ENCODE measurements at regions not wholly inside any gene's neighbourhood (a gene's known extent, or its start where the extent isn't known, plus 50 kb on each side); places are given as distances from the start of the nearest gene placed in this dataset.
"Not testable (repeated sequence)": the region's sequence is repeated elsewhere in the genome, so short reads cannot be mapped to it uniquely, and the experiment has no call there.

DNA sequence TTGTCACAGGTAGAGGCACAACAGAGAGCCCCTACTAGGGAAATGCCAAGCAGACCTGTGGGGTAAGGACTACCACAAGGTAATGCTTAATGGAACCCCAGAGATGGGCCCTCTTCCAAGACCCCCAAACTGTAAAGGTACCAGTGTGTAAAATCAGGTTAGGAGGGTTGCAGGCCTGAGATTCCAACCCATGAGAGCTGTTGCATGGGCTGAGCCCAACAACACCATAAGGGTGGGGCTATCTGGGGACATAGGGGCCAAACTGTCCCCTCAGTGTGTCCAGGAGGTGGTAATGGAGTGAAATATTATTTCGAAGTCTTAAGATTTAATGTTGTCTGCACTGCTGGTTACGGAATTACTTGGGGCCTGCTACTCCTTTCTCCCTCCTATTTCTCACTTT, 620.2 kb downstream of the ETNK1 start:
- DNase-seq = no peak

DNA sequence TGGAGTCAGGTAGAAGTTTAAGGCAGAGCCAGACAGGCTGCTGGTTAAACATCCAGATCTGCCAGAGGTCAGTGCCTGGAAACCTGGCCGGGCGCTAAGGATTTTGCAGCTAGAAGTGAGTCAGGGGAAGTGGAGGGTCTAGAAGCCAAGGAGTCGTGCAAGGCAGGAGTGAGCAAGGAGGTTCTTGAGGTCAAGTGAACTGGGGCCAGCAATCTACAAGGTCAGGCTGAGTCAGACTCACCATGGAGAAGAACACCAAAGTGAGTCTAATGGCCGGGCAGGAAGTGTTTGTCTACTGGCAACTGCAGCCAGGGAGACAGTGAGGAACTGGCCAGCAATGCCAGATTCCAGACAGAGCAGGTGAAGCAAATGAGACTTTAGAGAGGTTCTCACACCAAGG, 628.2 kb downstream of the ETNK1 start:
- DNase-seq = no peak

DNA sequence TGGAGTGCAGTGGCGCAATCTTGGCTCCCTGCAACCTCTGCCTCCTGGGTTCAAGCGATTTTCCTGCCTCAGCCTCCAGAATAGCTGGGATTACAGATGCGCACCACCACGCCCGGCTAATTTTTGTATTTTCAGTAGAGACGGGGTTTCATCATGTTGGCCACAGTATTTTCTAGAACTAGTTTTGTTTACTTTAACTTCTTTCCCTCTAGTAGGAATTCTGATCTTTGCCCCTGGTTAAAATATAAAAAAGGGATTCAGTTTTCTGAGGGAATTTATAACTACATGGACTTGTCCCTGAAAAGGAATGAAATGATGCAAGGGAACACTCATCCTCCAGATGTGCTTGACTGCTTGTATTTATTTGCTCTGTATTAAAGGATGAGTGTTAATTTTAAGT, 628.9 kb downstream of the ETNK1 start:
- DNase-seq = not testable (repeated sequence)

DNA sequence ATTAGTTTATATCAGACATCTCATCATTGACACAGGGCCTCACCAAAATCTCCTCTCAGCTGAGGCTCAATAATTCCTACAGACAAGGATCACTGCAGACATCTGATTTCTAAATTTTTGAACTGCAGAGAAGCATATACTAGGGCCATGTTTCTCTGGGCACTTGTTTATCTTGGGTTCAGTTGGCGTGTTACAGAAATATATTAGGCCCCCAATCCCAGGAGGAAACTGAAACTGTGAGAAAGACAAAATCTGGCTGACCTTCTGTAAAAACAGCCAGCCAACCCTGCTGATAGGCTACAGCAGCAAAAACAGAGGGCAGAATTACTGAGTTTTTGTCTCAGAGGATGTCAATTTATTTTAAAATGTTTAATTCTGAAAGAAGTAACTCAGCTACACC, 634.6 kb downstream of the ETNK1 start:
- DNase-seq = no peak

DNA sequence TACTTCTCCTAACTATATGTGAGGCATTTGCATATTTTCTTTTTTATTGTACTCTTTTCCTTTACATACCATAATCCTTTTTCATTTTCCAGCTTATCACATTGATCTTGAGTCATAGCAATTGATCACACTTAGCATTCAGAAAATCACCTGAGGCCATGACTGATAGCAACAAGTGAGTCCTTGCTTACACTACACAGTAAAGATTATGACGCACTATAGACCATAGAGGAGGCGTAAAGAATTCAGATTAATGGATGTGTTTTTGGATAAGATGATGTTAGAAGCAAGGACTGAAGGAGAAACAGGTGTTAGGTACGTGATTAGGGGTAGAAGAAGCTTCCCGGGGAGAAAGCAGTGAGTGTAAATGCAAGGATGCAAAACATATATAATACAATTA, 637.7 kb downstream of the ETNK1 start:
- DNase-seq = no peak

DNA sequence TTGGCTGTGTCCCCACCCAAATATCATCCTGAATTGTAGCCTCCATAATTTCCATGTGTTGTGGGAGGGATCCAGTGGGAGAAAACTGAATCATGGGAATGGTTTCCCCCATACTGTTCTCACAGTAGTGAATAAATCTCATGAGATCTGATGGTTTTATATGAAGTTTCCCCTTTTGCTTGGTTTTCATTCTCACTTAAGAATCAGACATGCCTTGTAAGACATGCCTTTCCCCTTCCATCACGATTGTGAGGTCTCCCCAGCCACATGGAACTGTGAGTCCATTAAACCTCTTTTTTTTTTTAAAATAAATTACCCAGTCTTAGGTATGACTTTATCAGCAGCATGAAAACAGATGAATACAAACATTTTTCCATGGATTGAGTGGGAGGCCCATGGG, 652.9 kb downstream of the ETNK1 start:
- DNase-seq = no peak

DNA sequence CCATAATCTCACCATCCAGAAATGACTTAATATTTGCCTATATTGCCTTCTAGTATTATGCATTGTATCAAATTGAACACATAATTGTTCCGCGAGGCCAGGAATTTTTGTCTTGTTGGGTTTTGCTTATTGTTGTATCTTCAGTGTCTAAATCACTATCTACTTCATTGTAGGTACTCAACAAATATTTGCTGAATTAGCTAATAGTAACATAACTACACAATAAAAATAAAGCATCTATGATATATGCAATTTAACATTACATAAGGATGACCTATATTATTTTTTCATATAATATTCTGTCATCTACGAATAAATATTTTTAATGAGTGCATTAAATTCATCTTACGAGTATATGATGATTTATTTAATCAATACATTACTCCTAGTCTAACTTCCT, 656.3 kb downstream of the ETNK1 start:
- DNase-seq = no peak

DNA sequence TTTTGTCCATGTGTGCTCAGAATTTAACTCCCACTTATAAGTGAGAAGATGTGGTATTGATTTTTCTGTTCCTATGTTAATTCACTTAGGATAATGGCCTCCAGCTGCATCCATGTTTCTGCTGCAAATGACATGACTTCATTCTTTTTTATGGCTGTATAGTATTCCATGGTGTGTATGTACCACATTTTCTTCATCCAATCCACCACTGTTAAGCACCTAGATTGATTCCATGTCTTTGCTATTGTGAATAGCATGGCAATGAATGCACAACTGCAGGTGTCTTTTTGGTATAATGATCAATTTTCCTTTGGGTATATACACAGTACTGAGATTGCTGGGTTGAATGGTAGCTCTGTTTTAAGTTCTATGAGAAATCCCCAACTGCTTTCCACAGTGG, 657.7 kb downstream of the ETNK1 start:
- no peak for DNase-seq

DNA sequence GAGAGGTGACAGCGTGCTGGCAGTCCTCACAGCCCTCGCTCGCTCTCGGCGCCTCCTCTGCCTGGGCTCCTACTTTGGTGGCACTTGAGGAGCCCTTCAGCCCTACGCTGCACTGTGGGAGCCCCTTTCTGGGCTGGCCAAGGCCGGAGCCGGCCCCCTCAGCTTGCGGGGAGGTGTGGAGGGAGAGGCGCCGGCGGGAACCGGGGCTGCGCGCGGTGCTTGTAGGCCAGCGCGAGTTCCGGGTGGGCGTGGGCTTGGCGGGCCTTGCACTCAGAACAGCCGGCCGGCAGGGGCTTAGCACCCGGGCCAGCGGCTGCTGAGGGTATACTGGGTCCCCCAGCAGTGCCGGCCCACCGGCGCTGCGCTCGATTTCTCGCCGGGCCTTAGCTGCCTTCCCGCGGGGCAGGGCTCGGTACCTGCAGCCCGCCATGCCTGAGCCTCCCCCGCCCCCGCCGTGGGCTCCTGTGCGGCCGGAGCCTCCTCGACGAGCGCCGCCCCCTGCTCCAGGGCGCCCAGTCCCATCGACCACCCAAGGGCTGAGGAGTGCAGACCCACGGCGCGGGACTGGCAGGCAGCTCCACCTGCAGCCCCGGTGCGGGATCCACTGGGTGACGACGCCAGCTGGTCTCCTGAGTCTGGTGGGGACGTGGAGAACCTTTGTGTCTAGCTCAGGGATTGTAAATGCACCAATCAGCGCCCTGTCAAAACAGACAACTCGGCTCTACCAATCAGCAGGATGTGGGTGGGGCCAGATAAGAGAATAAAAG, 661.0 kb downstream of the ETNK1 start:
- DNase-seq = not testable (repeated sequence)

DNA sequence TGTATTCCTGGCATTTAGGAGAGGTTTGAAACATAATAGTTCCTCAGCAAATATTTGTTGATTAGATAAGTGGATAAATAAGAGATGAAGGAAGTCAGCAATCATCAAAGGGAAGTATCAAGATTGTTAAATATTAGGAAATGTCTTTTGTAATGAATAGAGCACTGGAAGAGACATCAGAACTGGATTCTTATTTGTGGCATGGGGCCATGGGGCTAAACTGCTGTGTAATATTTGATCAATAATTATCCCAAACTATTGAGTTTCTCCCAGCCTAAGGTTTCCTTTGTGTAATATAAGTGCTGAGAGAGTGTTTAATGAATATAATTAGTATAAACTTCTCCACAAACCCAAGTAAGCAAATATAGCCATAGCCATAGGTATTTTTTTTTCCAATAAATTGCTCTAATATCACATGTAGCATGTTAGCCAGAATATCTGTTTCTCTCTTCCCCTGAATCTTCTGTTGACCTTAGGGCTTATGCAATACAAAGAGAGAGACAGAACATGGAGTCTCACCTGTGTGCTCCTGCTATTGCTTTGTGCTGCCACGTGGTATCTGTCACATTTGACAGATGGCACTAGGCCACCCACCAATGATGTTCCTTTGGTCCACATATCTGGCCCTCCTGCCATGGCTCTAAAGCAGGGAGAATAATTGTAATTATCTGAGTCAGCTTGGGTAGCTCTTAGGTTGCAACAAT, 658.7 kb downstream of the SOX5 start:
- DNase-seq = no peak

DNA sequence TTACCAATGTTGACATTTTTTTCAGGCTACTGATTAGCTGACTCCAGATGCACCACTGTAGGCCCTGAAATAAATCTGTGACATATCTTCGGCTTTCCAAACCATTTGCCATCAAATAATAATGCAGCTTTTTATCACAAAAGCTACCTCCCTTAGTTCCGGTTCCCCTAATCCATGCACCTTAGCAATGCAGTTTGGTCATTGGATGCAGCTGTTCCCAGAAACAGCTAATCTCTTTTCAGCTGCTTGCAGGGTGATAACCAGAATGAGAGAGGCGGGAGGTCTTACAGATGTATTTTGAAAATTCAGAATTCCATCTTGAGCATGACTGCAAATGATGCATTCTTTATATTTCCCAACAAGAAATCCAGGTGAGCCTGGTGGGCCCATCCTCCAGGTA, 646.2 kb downstream of the SOX5 start:
- DNase-seq = no peak

DNA sequence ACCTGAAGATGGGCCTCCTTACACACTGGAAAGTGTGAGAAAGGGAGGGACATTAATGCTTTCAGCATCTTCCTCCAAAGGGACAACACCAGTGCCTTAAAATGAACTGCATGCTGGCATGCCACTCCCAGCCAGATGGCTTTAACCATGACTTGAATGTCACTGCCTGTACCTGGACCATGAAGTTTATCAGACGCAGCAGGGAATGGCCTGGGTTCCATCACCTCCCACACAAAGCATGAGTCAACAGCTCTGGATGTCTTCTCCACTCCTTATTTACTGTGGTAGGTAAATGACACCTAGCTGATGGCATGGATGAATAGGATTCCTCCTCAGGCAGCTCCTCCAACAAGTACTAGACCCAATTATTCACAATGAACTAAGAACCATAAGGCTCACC, 645.6 kb downstream of the SOX5 start:
- no peak for DNase-seq

DNA sequence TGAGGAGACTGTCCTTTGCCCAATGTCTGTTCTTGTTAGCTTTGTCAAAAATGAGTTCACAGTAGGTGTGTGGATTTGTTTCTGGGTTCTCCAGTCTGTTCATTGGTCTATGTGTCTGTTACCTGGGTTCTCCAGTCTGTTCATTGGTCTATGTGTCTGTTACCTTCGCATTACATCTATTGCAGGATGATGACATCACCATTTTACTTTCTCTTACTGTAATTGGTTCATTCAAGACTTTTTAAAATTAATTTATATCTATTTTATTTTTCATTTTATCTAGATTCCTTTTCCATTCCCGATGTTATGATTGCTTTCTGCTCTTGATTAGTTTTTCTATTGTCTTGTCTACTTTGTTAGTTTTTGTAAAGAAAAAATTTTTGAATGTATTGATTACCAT, 615.5 kb downstream of the SOX5 start:
- DNase-seq = no peak

DNA sequence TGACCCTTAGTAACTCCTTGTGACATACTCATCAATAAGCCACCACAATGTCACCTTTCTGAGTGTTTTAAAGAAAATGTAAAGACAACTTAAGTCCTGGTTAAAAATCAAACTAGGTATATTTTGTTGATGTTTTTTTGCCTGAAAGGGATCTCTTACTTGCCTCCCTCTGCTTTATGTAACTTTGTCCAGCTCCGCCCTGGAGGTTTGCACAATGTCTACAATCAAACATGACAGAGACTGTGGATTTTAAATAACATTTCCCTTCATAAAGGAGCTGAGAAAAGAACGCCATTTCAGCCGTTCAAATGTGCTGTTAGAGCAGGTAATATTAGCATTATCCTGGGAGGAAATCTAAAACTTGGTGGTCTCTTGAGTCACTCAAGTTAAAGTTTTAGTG, 613.9 kb downstream of the SOX5 start:
- DNase-seq = no peak

DNA sequence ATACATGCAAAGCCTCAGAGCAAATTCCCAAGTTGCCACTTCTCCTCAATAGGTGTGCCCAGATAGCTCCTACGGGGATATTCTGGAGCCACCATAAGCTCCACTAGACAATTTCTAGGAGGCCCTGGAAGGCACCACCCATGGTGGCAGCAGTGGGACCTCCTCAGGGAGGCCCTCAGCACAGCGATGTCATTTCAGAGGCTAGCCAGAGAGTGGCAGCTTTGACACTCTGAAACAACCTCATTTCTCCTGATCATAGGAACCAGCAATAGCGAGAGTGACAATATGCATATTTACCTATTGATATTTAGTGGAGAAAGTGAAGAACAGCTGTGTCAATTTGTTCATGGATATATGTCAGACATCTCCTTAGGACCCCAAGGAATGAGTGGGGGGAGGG, 612.3 kb downstream of the SOX5 start:
- no peak for DNase-seq

DNA sequence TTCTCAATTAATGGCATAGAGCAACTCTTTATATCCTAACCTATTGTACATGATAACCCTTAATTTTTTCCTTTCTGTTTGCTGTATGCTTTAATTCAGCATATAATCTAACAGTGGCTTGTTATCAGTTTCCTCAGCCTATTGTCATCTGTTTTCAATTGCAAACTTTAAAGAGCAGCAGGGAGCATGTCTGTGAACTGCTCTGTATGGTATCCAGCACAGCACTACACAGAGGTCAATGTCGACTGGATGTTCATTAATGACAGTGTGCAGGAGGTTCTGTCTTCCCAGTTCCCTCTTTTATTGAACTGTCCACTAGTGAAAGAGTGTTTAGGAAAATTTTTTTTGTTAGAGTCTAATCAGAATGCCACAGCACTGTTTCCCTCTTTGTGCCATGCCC, 609.1 kb downstream of the SOX5 start:
- DNase-seq = no peak

DNA sequence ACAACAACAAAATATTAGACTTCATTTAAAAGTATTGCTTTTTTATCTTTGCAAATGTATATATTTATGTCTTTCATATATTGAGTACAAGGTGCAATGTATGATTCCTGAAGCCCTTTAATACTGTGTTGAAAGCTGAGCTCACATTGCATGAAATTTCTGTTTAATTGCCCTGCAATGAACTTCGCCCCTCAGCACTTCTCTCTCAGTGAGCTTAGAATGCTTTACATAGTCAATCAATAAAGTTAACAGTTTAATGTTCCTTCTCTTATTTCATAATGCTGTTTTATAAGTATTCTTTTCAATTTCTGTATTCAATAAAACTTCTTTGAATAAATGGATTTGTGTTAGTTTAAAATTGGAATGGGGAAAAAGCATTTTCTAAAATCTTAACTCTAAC, 607.1 kb downstream of the SOX5 start:
- no peak for DNase-seq

DNA sequence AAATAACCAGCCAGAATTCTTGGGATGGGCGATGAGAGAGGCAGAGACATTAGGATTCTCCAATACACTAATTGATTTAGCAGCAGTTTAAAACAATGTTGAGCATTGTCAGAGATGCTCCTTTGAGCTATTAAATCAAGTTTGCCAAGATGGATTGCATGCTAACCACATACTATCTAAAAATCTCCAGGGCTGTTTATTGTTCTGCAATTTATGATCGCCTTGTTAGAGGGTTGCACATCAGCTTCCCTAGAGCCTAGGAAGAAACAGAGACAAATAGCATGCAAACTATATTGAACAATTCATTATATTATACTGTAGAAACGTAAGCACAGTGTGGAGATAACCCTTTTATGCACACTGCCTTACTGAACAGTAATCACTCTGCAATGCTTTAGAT, 599.9 kb downstream of the SOX5 start:
- DNase-seq = no peak

DNA sequence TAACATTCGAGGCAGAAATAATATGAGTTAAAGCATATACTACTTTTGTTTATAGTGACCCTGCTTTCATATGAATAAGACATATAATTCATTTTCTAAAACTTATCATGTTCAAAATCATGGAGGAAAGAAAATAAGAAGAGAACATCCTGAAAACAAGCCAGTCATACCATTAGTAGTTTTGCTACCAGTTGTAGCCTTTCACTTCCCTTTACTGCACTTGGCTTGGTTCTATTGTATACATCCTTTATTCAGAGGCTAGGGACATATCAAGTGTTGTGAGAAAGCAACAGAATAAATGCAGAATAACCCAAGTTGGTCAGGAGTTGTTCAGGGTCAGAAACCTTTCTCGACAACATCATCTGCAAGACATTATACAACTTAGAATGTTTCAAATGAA, 598.7 kb downstream of the SOX5 start:
- DNase-seq = no peak

DNA sequence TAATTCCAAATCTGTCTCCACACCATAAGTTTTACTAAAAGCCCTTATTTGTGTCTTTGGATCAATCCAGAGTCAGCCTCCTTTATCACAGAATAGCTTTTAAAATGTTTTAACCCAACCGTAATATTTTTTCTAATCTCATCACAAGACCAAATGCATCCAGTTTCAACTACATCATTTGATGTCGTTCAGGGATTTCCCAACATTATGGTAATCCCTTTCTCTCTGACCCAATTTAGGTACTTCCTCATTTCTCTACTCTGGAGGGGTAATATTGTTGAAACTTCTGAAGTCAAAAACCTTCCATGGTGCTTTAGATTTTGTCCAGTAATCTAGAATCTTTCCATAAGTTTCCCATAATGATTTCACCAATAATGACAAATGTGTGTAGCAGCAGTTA, 596.8 kb downstream of the SOX5 start:
- no peak for DNase-seq

DNA sequence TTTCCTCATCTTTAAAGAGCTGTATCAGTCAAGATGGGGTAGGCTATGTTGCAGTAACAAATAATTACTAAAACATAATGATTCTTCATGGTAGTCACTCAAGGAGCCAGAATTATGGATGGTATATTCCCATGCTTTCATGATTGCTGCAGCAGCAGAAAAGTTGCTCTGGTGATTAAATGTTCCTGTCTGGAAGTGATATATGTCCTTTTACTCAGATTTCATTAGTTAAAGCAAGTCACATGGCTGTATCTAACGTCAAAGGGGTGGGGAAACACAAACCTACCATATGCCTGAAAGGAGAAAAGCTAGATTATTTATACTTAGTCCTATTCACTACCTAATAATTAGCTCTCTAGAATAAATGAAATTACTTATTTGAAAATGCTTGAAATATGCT, 594.7 kb downstream of the SOX5 start:
- no peak for DNase-seq

DNA sequence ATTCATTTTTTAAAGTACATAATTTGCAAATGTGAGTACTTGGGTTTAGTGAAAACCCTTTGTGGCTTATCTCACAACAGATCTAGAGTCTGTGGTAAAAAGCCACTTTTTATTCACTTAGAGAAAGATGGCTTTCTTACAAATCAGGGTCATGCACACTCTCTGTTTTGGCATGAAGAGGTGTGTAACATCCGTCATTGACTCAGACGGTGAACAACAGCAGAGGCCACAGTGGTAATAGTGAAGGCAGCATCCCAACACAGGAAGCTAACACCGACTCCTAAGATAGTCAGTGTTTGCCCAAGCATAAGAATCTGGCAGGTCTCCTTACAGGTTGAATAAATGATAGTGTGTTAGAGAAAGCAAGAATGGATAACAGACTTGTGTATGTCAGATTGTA, 593.0 kb downstream of the SOX5 start:
- DNase-seq = no peak

DNA sequence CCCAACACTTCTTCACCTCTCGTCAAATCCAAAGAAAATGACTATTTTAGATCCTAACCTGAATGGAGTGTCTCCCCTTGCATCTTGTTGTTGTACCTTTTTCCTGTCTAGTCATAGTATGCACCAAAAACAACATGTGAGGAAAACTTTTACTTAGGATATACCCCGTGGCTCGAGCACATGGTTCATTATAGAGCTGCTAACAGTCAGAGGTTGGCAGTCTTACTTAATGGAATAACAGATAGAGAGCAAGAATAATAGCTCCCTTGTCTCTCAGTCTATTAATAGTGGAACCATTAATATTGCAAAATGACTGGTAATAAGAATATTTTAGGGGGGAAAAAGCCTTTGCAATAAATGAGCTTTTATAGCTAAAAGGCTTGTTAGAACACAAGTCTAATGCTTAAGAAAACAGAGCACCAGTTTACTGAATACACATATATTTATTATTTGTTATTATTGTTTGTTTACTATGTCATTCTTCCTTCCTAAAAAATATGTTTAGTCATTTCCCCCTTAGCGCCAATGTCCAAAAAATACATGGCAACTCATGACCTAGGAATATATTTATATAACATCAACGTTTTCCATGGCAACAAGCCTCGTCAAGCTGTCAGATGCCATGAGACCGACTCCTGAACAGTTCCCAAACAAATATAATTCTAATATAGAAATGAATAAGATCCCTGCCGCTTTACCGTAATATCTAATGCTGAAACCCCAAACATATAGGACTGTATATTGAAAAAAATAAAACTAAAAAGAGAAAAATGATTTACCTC, 592.4 kb downstream of the SOX5 start:
- DNase-seq = no peak
